DND-41 (cell line): ENCODE measurements at regions not wholly inside any gene's neighbourhood (a gene's known extent, or its start where the extent isn't known, plus 50 kb on each side); places are given as distances from the start of the nearest gene placed in this dataset.

Source experiments
- EZH2 ChIP-seq: IDR thresholded peaks from 3 replicates; pipeline ENCODE4 v1.6.1; 2012; ENCODE audit warnings: borderline replicate concordance, low read depth, mild to moderate bottlenecking, moderate library complexity, low read length, inconsistent platforms; ENCODE audit not compliant: severe bottlenecking
- TF ChIP-seq, protein P1 (sequence below): IDR thresholded peaks from 2 replicates; pipeline ENCODE4 v1.5.1; 2012; ENCODE audit warnings: borderline replicate concordance, low read length, moderate library complexity, mild to moderate bottlenecking; ENCODE audit not compliant: poor library complexity, severe bottlenecking; ENCODE audit errors: extremely low read depth

DNA sequence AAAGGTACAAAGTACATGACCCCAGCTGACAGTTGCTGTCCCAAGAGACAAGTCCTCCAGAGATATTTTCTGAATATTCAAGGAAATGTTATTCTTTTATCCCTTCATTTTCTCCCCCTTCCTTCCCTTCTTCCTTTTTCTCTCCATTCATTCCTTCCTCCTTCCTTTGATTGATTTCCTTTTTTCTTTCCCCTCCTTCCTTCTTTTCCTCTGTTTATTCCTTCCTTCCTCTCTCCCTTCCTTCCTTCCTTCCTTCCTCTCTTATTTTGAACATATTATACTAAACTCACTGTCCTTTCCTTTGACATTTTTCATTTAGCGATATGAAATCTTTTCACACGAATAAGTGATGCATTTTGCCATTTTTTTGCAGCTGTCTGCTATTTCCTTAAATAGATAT is 73.2 kb upstream of the HDDC2 start:
- TF ChIP-seq, protein P1, sequence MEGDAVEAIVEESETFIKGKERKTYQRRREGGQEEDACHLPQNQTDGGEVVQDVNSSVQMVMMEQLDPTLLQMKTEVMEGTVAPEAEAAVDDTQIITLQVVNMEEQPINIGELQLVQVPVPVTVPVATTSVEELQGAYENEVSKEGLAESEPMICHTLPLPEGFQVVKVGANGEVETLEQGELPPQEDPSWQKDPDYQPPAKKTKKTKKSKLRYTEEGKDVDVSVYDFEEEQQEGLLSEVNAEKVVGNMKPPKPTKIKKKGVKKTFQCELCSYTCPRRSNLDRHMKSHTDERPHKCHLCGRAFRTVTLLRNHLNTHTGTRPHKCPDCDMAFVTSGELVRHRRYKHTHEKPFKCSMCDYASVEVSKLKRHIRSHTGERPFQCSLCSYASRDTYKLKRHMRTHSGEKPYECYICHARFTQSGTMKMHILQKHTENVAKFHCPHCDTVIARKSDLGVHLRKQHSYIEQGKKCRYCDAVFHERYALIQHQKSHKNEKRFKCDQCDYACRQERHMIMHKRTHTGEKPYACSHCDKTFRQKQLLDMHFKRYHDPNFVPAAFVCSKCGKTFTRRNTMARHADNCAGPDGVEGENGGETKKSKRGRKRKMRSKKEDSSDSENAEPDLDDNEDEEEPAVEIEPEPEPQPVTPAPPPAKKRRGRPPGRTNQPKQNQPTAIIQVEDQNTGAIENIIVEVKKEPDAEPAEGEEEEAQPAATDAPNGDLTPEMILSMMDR = no peak
- no peak for TF ChIP-seq EZH2
